IMR-90 (cell line): ENCODE measurements at regions not wholly inside any gene's neighbourhood (a gene's known extent, or its start where the extent isn't known, plus 50 kb on each side); places are given as distances from the start of the nearest gene placed in this dataset.

Experiments used
- ATAC-seq: fragments of 200-7000 bp; cut with Tn5 transposase; 2 replicates; pipeline ENCODE4 v1.9.1; 2020; ENCODE audit warnings: low read depth, mild to moderate bottlenecking, moderate library complexity
- BruUV-seq: library from RNA; stranded (reverse); fragments of 400-500 nt; replicated peaks from 2 replicates; lab custom pipeline; 2021; lab: Mats Ljungman, UMichigan
- CTCF ChIA-PET: fragments of 300-600 bp; formaldehyde crosslinking; extraction: SDS; loops from one replicate; lab custom pipeline; 2021; ENCODE audit warnings: antibody characterized with exemption; lab: Yijun Ruan, JAX
- POLR2A ChIA-PET: fragments of 300-600 bp; sonication (Branson Sonifier 250); formaldehyde crosslinking; loops from one replicate; lab custom pipeline; 2022; ENCODE audit warnings: antibody characterized with exemption; ENCODE audit not compliant: unreplicated experiment; lab: Charles Lee
- DNase-seq: peaks from one replicate; pipeline ENCODE4 v3.0.0; 2013
- H2AFZ ChIP-seq: replicated peaks from 2 replicates; pipeline ENCODE3; 2013; ENCODE audit warnings: low read length, mild to moderate bottlenecking; ENCODE audit not compliant: poor library complexity
- H2AK5ac ChIP-seq: 2 replicates; pipeline ENCODE4 v1.6.1; 2013; ENCODE audit warnings: low read depth, low read length, inconsistent platforms
- H2AK9ac ChIP-seq: replicated peaks from 2 replicates; pipeline ENCODE3; 2013; ENCODE audit warnings: mild to moderate bottlenecking, low read depth, low read length, moderate library complexity; ENCODE audit not compliant: poor library complexity
- H2BK120ac ChIP-seq: 2 replicates; pipeline ENCODE4 v1.6.1; 2013; ENCODE audit warnings: low read depth, low read length, inconsistent platforms
- H2BK15ac ChIP-seq: 3 replicates; pipeline ENCODE4 v1.6.1; 2013; ENCODE audit warnings: low read depth, low read length, inconsistent platforms
- H2BK20ac ChIP-seq: 2 replicates; pipeline ENCODE4 v1.6.1; 2013; ENCODE audit warnings: low read depth, mild to moderate bottlenecking, inconsistent platforms, low read length, moderate library complexity
- H2BK5ac ChIP-seq: 2 replicates; pipeline ENCODE4 v1.6.1; 2013; ENCODE audit warnings: mild to moderate bottlenecking, low read depth, low read length, inconsistent platforms; ENCODE audit not compliant: poor library complexity, severe bottlenecking
- H3K14ac ChIP-seq: replicated peaks from 2 replicates; pipeline ENCODE4 v1.6.1; 2013; ENCODE audit warnings: low read depth, low read length, inconsistent platforms
- H3K18ac ChIP-seq: 2 replicates; pipeline ENCODE4 v1.6.1; 2013; ENCODE audit warnings: low read depth, low read length, control low read depth
- H3K23ac ChIP-seq: 2 replicates; pipeline ENCODE4 v1.6.1; 2013; ENCODE audit warnings: low read depth, low read length, inconsistent platforms
- H3K27ac ChIP-seq: 2 replicates; pipeline ENCODE4 v1.5.1; 2013; ENCODE audit warnings: mild to moderate bottlenecking, control low read depth, low read length; ENCODE audit not compliant: insufficient read depth
- H3K27me3 ChIP-seq: 2 replicates; pipeline ENCODE4 v1.6.1; 2013; ENCODE audit warnings: low read length; ENCODE audit not compliant: control insufficient read depth, insufficient read depth
- H3K36me3 ChIP-seq: 2 replicates; pipeline ENCODE4 v1.6.1; 2013; ENCODE audit warnings: low read length, mixed read lengths; ENCODE audit not compliant: control insufficient read depth, insufficient read depth
- H3K4ac ChIP-seq: 2 replicates; pipeline ENCODE4 v1.6.1; 2013; ENCODE audit warnings: low read depth, low read length, inconsistent platforms
- H3K4me1 ChIP-seq: 2 replicates; pipeline ENCODE4 v1.6.1; 2013; ENCODE audit warnings: low read length, mixed read lengths; ENCODE audit not compliant: control insufficient read depth, insufficient read depth
- H3K4me2 ChIP-seq: 2 replicates; pipeline ENCODE4 v1.6.1; 2013; ENCODE audit warnings: low read depth, mild to moderate bottlenecking, control low read depth, low read length, moderate library complexity
- H3K4me3 ChIP-seq: 2 replicates; pipeline ENCODE4 v1.5.1; 2013; ENCODE audit warnings: low read depth, mild to moderate bottlenecking, control low read depth, low read length, moderate library complexity; ENCODE audit not compliant: insufficient read depth
- H3K56ac ChIP-seq: 2 replicates; pipeline ENCODE4 v1.6.1; 2013; ENCODE audit warnings: low read length, inconsistent platforms; ENCODE audit not compliant: insufficient read depth; ENCODE audit errors: extremely low read depth
- H3K79me1 ChIP-seq, 2 experiments: 2 replicates each; pipeline ENCODE4 v1.6.1; 2013; ENCODE audit warnings: low read length in 2 of 2, inconsistent platforms in 1 of 2, low read depth in 1 of 2
- H3K9ac ChIP-seq: 2 replicates; pipeline ENCODE4 v1.6.1; 2013; ENCODE audit warnings: low read depth, low read length, control low read depth
- H3K9me1 ChIP-seq: 2 replicates; pipeline ENCODE4 v1.6.1; 2013; ENCODE audit warnings: low read length, inconsistent platforms; ENCODE audit not compliant: insufficient read depth
- H3K9me3 ChIP-seq: 2 replicates; pipeline ENCODE4 v1.6.1; 2013; ENCODE audit warnings: low read length; ENCODE audit not compliant: control insufficient read depth, insufficient read depth
- H4K20me1 ChIP-seq: 2 replicates; pipeline ENCODE4 v1.6.1; 2013; ENCODE audit warnings: low read length, inconsistent platforms; ENCODE audit not compliant: insufficient read depth
- H4K5ac ChIP-seq: 2 replicates; pipeline ENCODE4 v1.6.1; 2013; ENCODE audit warnings: mild to moderate bottlenecking, low read depth, low read length, control low read depth
- H4K8ac ChIP-seq, 2 experiments: 2 replicates each; pipeline ENCODE4 v1.6.1; 2013; ENCODE audit warnings: low read depth in 2 of 2, low read length in 2 of 2, control low read depth in 1 of 2, inconsistent platforms in 1 of 2
- H4K91ac ChIP-seq: 2 replicates; pipeline ENCODE4 v1.6.1; 2013; ENCODE audit warnings: low read depth, low read length, inconsistent platforms; ENCODE audit not compliant: insufficient read depth
- BHLHE40 ChIP-seq: fragments of 150-350 bp; IDR thresholded peaks from 2 replicates; pipeline ENCODE4 v1.6.1; 2016; ENCODE audit warnings: mild to moderate bottlenecking, low read depth, low read length
- CEBPB ChIP-seq: IDR thresholded peaks from 2 replicates; pipeline ENCODE4 v1.6.1; 2012; ENCODE audit warnings: low read depth, low read length, improper control_type of control experiment
- CTCF ChIP-seq: conservative IDR thresholded peaks from 2 replicates; pipeline ENCODE4 v1.5.1; 2012; ENCODE audit warnings: mild to moderate bottlenecking, low read depth, low read length, improper control_type of control experiment
- ELK1 ChIP-seq: fragments of 150-350 bp; IDR thresholded peaks from 2 replicates; pipeline ENCODE4 v1.6.1; 2016; ENCODE audit warnings: low read depth, mild to moderate bottlenecking, low read length, moderate library complexity, borderline replicate concordance
- FOS ChIP-seq: fragments of 150-350 bp; IDR thresholded peaks from 2 replicates; pipeline ENCODE4 v1.6.1; 2016; ENCODE audit warnings: low read depth, low read length
- MAFK ChIP-seq: IDR thresholded peaks from 2 replicates; pipeline ENCODE4 v1.6.1; 2012; ENCODE audit warnings: low read depth, low read length, improper control_type of control experiment
- MAZ ChIP-seq: IDR thresholded peaks from 2 replicates; pipeline ENCODE4 v1.6.1; 2012; ENCODE audit warnings: low read depth, mild to moderate bottlenecking, low read length, improper control_type of control experiment, moderate library complexity, borderline replicate concordance
- MXI1 ChIP-seq: IDR thresholded peaks from 2 replicates; pipeline ENCODE4 v1.6.1; 2012; ENCODE audit warnings: low read depth, mild to moderate bottlenecking, low read length, moderate library complexity, borderline replicate concordance
- NFE2L2 ChIP-seq: fragments of 150-350 bp; IDR thresholded peaks from 2 replicates; pipeline ENCODE4 v1.6.1; 2016; ENCODE audit warnings: low read depth, mild to moderate bottlenecking, low read length
- POLR2A ChIP-seq: IDR thresholded peaks from 2 replicates; pipeline ENCODE4 v1.6.1; 2012; ENCODE audit warnings: mild to moderate bottlenecking, low read depth, low read length
- RAD21 ChIP-seq: IDR thresholded peaks from 2 replicates; pipeline ENCODE4 v1.6.1; 2012; ENCODE audit warnings: low read length, improper control_type of control experiment
- RCOR1 ChIP-seq: IDR thresholded peaks from 2 replicates; pipeline ENCODE4 v1.6.1; 2012; ENCODE audit warnings: mild to moderate bottlenecking, low read length, improper control_type of control experiment; ENCODE audit not compliant: insufficient replicate concordance
- RFX5 ChIP-seq: IDR thresholded peaks from 2 replicates; pipeline ENCODE4 v1.8.0; 2012; ENCODE audit warnings: low read depth, mild to moderate bottlenecking, low read length, moderate library complexity
- SMC3 ChIP-seq: fragments of 150-350 bp; IDR thresholded peaks from 2 replicates; pipeline ENCODE4 v1.6.1; 2016; ENCODE audit warnings: low read depth, mild to moderate bottlenecking, antibody characterized with exemption, low read length, moderate library complexity
- USF2 ChIP-seq: fragments of 150-350 bp; IDR thresholded peaks from 2 replicates; pipeline ENCODE4 v1.6.1; 2017; ENCODE audit warnings: mild to moderate bottlenecking, antibody characterized with exemption, low read length, low read depth
- WGBS, 2 experiments: methylation state at CpG; one replicate each; pipeline versions ENCODE4 v1.1.5 to v1.1.7; 2013; ENCODE audit warnings: missing lambda C conversion rate in 2 of 2; ENCODE audit not compliant: insufficient read length in 1 of 2; ENCODE audit errors: extremely low coverage in 2 of 2; 5-methylcytosine and 5-hydroxymethylcytosine counted together
- dilution Hi-C: fragments of 300-500 bp; cut with HindIII; formaldehyde crosslinking; loops from one replicate; pipeline ENCODE4 v1.14.3; 2018; ENCODE audit warnings: low sequenced_read_pairs; ENCODE audit not compliant: unreplicated experiment
- in situ Hi-C: fragments of 300-500 bp; cut with MboI; formaldehyde crosslinking; loops from 3 replicates; pipeline ENCODE4 v1.14.3; 2019; ENCODE audit warnings: low sequenced_read_pairs, inconsistent platforms, mixed read lengths
- intact Hi-C: fragments of 100-400 bp; cut with micrococcal nuclease; formaldehyde crosslinking; loops from 2 replicates; pipeline ENCODE4 v1.10.0; 2022

- Histone ChIP-seq H3K56ac (no peak overlapping the region), H3K9me1 (no peaks in the 10 kb centered on the region), H4K8ac (no peak overlapping the region), H3K36me3 (no peaks in the 10 kb centered on the region), H3K14ac (no peak overlapping the region), H4K20me1 (no peaks in the 10 kb centered on the region), H4K91ac (no peak overlapping the region), H3K9me3 (peaks cover 13% of the 10 kb centered on the region; the same call in 1 of the 2 replicates), H3K4me1 (no peaks in the 10 kb centered on the region), H2BK5ac (no peak overlapping the region), H3K4me2 (no peak overlapping the region), H3K79me1 (no peaks in the 10 kb centered on the region), H3K27ac (no peak overlapping the region), H2AK5ac (no peak overlapping the region), H3K18ac (no peak overlapping the region), H3K27me3 (no peaks in the 10 kb centered on the region), H2BK20ac (no peak overlapping the region), H2BK120ac (no peak overlapping the region), H3K23ac (no peak overlapping the region), H2AK9ac (no peak overlapping the region), H4K5ac (no peak overlapping the region), H3K9ac (no peak overlapping the region), H2BK15ac (no peak overlapping the region), H3K4ac (no peak overlapping the region), H2AFZ (no peak overlapping the region), H3K4me3 (no peak overlapping the region)
- POLR2A ChIA-PET, result no interaction called here
- DNase-seq (no peak), ATAC-seq (no peak)
- no TSS peak for BruUV-seq
- dilution Hi-C loops (no loop called here), intact Hi-C loops (no loop called here), in situ Hi-C loops (no loop called here)
- CTCF ChIA-PET, result no interaction called here
- WGBS, 2 experiments, result no CpG with 5 or more reads among the region's 2 CpGs
- TF ChIP-seq RCOR1 (no peak), CEBPB (no peak), RAD21 (no peak), CTCF (no peak), RFX5 (no peak), FOS (no peak), NFE2L2 (no peak), ELK1 (no peak), POLR2A (no peak), MXI1 (no peak), BHLHE40 (no peak), MAFK (no peak), USF2 (no peak), MAZ (no peak), SMC3 (no peak)
These were observed 1614.4 kb upstream of the DDX18 start for GRCh38 chr2:116200086-116200485.
